ENCODE measurements at regions not wholly inside any gene's neighbourhood (a gene's known extent, or its start where the extent isn't known, plus 50 kb on each side); places are given as distances from the start of the nearest gene placed in this dataset.

GRCh38 chr2:192741889-192742288 lies 547.2 kb upstream of the TMEFF2 start:
- TF ChIP-seq POLR2AphosphoS5 (IDR thresholded peaks at IDR 0.05), result no peak
- no peak for TF ChIP-seq CTCF (IDR thresholded peaks at IDR 0.05 in 8 of 11, conservative IDR thresholded peaks at IDR 0.05 in 3 of 11)

All from spleen (tissue), 7 donors.